Endometrium (tissue), 2 donors: ENCODE measurements at regions not wholly inside any gene's neighbourhood (a gene's known extent, or its start where the extent isn't known, plus 50 kb on each side); places are given as distances from the start of the nearest gene placed in this dataset.

Experiments used
- FAIRE-seq: peaks from 2 replicates; lab custom pipeline; 2012; peaks lifted over from hg19 to GRCh38; lab: Jason Lieb, UNC
- donor health status: control.
- donor health status: control.

DNA sequence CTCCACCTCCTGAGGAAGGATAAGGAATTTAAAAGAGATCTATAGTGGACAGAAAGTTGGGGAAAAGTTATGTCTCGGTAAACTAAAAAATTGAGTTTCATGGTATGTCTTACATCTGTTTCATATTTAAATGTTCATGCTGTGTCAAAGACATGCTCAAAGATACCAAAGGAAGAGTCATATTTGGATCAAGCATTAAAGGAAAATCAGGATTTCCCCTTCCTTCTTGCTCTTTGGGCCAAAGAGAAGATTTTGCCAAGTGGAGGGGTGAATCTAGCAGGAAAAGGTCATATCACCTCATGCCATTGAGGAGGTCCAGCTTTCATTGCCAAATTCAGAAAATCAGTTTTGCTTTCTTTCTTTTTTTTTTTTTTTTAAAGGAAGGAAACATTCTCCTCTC lies 192.4 kb downstream of the OGFRL1 start:
- FAIRE-seq: no peak

DNA sequence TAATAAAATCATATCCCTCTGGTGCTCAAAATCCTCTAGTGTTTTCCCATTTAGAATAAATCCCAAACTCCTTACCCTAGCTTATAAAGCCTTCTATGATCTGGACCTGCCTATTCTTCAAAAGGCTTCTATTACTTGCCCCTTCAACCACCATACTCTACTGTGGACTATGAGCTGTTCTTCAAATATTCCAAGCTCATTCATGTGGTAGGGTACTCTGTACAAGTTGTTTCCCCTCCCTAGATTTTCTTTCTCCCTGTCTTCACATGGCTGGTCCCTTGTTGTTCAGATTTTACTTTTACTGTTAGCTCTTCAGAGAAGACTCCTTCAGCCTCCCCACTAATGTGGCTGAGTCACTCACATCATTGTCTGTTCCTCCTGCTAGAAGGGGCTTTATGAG lies 193.2 kb downstream of the OGFRL1 start:
- FAIRE-seq: no peak

DNA sequence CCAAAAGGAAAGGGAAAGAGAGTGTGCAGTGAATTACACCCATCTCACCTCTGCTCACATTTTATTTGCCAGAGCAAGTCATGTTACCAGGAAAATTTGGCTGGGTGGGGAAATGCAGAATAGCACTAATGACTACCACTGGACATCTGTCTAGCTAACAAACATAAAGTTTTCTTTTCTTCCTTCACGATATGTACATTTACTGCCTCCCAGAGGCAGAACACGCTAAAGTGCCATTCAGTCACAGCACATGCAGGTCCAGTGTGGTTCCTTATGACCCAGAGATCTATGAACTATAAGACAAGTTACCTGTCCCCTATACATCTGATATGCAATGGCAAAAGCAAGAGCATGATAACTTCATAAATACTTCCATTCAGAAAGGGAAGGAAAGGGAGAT lies 194.1 kb downstream of the OGFRL1 start:
- no peak for FAIRE-seq

DNA sequence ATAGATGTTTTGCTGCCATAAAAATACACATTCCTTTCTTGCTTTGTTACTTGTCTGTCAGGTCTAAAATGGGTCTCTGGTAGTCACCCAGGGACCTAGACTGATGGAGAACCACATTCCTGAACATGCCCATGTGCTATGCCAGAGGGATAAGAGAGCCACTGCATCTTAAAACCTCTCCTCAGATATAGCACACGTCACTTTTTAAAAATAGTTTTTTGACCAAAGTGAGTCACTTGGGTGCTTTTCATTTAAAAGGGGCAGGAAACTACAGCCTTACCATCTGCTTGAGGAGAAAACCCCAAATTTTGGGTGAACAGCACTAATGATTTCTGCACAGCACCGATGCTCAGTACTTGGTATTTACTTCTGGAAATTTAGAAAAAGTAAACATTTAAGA lies 197.8 kb downstream of the OGFRL1 start:
- FAIRE-seq: no peak

DNA sequence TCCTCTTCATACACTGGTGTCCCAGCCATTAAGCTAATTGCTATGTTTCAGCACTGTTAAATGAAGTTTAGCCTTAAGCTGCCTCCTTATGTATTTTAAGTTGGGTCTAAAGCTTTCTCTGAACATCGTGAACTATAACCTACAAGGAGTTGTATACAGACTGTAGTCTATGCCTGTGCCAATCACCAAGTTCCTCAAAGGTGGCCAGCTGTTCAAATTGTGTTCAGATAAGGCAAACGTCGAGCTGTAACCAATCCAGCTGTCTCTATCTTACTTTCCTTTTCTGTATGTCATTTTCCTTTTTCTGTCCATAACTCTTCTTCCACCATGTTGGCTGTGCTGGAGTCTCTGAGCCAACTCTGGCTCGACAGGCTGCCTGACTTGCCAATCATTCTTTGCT lies 199.6 kb downstream of the OGFRL1 start:
- no peak for FAIRE-seq

DNA sequence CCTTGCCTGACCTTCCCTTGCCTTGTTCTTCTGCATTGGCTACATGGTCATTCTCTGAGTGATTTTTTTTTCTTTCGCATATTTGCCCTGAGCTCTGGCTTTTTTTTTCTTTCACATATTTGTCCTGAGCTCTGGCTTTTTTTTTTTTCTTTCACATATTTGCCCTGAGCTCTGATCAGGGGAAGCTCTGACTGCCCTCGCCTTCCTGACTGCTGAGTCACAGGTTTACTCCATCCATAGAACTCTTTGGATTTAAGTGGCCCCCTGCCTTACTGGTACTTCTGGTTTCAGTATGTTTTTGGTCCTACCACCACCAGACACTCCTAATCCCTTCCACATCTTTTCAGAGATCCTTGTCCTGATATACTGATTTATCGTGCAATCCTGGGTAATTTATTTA lies 201.1 kb downstream of the OGFRL1 start:
- FAIRE-seq: no peak

DNA sequence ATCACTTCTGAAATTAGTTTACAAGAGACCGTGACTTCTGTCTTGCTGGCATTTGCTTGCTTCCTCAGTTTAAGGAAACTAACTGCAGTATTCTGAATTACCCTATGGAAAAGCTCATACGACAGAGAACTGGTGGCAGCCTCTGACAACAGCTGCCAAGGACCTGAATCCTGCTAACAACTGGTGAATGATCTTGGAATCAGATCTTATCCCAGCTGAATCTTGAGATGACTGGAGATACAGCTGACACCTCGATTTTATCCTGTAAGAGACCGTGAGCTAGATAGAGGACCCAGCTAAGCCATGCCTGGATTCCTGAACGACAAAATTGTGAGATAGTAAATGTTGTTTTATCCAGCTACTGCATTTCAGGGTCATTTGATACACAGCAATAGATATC lies 202.3 kb downstream of the OGFRL1 start:
- FAIRE-seq: no peak

DNA sequence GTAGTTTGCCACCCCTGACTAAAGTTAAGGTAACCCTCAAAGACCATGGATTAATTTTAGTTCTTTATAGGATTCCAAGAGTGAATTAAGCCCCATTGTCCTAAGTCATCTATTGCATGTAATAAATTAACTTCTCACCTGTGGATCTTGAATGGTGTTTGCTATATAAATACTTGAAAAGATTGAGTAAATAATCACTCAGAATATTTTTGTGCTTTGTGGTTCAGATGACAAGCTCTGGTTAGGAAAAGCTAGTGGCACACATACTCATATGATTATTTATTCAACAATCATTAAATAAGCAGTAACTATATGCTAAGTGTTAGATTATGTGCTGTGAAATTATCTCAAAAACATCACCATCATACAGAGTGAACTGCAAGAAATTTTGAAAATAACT lies 203.2 kb downstream of the OGFRL1 start:
- FAIRE-seq: no peak

DNA sequence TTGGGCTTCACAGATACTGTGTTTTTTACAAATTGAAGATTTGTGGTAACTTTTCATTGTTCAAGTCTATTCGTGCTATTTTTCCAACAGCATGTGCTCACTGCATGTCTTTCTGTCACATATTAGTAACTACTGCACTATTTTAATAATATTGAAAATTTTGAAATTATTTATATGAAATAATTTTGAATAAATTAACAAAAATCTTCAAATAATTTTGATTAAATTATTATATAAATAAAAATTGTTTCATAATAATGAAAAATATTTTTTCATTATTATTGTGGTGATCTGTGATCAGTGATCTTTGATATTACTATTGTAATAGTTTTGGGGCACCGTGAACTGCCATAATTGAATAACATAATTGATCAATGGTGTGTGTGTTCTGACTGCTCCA lies 204.1 kb downstream of the OGFRL1 start:
- peak; percentile 91 for FAIRE-seq

DNA sequence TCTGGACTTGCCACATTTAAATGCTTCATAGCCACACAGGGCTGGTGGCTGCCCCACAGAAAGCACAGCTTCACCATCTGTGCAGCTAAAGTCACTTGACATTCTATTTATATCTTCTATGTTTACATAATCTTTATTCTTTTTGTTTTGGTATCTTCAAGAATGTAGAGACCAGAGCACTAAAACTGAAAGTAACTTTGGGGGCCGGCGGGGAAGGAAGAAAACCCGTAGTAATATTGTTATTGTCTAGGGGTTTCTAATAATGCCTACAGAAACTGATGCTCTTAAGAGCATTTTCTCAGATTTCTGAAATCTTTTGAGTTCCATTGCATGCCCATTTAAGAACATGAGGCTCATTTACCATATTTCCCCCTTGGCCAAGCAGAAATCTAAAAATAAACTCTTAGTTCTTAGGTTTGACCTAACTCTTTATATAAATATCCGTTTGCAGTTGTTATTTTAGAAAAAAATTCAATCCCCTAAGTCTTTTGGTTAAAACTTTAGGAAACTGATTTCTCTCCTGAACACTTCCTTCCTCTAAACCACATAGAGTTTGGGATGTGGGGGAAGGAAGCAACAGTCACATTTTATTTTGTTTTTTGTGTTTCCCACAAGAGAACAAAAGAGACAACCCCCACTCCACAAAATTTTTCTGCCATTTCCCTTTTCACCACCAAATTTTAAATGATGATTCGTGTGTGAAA lies 207.6 kb downstream of the OGFRL1 start:
- peak; percentile 31 for FAIRE-seq

DNA sequence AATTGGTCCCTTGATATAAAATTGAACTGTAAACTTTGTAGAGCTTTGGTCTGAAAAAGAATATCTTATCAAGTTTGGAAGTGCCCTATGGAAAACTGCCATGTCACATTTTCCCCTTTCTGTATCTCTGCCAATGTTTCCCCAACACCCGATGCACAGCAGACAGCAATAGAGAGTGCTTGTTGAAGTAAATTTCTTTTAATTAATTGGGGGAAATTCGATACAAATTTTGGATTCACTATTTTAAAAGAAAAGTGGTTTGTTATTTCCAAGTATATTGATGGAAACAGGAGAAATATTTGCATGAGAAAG lies 208.1 kb downstream of the OGFRL1 start:
- no peak for FAIRE-seq

DNA sequence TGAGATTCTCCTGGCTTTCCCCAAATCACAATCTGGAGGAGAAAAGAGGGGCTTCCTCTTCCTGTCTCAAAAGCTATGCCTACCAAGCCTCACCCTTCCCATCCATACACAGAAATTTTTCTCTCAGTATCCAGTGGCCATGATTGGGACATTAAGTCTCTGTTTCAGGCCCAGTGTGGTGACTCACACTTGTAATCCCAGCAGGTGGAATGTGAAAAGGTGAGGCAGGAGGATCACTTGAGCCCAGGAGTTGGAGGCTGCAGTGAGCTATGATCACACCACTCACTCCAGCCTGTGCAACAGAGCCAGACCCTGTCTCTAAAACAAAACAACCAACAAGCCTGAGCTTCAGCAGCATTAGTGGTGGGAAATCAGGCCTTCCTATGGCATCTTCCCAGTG lies 210.0 kb downstream of the OGFRL1 start:
- FAIRE-seq: no peak

DNA sequence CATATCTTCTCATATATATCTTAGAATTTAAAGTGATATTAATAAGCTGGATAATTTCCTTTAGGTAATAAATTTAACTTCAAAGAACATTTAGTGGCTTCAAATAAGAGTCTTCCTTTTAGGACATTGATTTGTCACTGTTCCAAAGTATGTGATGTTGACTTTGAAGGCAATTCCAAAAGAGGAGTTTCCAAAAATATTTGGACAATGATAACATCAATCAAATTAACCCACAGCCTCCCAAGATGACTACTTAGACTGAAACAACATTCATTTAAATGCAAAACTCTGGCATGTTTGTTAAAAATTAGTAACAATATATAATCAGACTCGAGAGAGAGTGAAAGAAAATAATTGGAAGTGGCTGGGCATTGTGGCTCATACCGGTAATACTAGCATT lies 211.1 kb downstream of the OGFRL1 start:
- peak; percentile 41 for FAIRE-seq

DNA sequence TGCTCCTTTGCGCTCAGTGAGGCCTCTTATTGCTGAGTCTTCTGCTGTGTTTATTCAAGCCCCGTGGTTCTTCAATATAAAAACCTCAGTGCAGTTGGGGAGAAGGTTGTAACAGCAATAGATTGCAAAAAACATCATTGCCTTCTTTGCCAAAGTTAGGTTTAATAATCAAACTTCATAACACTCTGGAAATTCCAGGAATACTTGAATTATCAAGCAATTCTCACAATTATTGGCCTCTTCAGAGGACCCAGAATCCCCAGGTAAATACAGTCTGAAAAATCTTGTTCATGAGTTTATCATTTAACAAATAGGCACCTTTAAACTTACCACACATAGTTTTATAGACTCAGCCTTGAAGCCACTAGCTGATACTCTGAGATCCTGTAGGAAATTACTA lies 213.6 kb downstream of the OGFRL1 start:
- FAIRE-seq: no peak

DNA sequence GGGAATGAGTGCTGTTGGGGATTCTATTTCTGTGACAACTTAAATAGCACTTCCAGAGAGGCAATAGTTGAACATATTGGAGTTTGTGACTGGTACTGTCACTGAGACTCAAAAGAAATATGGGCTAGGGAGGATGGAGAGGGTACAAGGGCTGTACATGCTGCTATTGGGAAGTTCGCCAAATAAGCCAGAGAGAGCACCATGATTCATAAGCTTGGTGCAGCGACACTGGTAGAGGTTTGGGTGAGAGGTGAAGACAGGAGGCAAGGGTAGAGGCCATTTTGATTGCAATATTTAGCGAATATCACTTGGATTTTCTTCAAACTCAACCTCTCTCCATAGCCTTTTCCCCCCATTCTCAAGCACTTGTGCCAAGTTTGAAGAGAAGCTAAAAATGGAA lies 214.3 kb downstream of the OGFRL1 start:
- FAIRE-seq: no peak

DNA sequence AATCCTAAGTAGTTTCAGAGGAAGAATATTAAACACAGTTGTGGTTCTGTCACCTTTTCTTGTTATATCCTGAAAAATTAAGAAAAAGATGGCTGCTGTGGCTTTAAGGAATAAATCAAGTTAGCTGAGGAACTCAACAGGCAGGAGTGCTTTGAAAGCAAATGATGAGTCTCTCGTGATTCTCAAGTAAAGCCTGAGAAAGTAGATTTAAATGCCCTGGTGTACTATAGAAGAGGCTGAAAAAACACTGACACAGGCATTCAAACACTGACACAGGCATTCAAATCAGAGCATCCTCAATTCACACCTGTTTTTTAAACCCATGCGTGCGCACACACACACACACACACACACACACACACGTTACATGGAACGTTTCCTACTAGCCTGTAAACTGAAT lies 218.6 kb downstream of the OGFRL1 start:
- no peak for FAIRE-seq

DNA sequence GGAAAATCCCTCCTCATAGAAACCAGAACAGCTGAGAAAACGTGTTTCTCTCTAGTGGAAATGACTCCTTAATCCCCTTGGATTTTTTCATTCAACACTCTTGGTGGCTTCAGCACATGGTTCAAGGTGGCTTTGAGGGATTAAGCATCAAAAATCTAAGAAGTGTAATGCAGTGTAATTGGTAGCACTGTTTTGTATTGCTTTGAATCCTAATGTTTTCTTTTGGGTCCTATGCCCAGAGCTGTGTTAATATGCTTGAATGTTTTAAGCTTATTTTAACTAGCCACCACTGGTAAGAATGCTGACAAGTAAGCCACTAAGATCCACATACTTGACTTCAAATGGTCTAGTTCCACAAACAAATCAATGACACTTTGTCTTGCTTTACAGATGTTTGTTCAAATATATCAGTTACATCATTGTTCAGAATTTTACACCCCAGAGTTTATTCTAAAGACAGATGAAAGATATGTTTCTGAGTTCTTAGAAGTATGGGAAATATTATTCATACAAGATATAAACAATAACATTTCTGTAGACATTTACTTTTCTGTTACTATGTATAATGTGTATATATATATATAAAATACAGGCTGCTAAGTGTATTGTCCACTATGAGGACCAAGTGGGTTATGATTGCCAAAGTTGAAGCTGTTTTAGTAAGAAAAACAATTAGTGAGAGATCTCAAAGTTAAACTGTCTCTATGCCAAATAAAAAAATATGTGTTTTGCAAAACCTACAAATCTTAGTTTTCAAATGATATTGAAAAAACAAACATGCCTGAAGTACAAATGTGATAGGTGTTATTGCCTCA lies 220.8 kb downstream of the OGFRL1 start:
- no peak for FAIRE-seq

DNA sequence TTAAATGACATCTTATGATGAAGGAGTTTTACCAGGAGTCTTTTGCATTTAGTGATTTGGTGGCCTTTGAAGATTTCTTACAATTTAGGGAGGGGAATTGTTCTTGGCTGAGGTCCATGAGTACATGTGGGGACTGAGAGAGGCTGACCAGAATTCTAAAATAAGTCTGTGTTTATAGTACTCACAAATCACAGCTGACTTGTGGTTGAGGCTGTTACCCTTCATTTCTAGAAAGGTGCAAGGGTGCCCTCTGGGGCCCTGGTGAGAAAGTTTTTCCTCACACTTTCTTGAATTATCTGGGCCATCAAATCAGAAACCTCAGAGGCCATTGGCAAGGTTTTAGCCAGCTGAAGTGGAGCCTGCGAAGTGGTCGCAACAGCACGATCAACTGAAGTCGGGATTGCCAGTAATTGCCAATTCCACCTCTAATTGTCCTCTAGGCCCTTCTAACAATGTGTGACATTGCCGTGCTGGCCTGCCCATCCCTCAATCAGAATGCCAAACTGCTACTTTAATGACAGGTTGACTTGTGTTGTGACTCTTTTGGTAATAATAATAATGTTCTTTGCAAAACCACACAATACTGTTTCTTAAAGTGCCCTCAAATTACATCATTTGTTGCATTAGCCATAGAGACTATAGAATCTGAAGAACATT lies 221.6 kb downstream of the OGFRL1 start:
- FAIRE-seq: peak; percentile 95

DNA sequence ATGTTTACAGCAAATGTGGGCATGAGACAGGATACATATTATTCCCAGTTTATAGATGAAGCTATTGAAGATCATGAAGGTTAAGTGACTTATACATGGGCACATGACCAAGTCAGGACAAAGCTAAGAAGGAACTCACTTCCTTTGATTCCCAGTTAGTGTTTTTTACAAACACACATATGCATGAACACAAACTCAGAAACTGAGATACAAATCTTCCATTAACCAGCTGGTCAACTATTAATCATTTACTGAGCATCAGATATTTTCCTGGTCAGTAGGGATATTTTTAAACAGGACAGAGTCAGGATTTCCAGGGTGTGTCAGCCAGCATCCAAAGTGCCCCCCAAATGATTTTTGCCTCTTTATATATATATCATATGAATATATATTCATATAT lies 222.2 kb downstream of the OGFRL1 start:
- no peak for FAIRE-seq

DNA sequence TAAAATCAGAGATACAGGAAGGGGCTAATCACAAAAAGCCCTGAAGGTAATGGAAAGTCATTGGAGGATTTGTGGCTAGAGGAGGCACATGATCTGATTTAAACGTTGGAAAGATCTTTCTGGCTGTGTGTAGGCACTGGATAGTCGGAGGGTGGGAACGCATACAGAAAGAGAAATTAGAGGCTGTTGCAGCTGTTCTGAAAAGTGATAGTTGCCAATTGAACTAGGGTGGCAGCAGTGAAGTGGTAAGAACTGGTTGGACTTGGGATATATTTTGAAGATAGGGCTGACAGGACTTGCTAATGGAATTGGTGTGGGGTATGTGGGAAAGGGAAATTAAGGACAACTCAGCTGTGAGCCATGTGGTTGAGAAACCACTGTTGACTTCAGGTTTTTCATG lies 223.6 kb downstream of the OGFRL1 start:
- no peak for FAIRE-seq

DNA sequence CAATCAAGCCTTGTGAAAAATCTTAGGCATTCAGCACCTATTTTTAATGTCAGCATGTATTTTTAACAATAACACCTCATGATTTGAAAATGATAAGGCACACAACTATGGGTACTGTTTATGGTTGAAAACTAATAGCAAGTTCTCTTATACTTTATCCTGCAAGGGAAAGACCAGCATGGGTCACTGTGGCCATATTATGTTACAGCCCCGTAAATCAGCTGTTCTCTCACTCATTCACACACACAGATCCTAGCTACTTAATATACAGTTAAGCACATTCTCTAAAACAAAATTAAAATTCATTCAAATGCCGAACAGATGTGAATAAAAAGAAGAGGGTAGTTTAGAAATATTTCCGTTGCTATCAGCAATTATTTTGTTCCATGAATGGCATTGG lies 224.4 kb downstream of the OGFRL1 start:
- FAIRE-seq: no peak

DNA sequence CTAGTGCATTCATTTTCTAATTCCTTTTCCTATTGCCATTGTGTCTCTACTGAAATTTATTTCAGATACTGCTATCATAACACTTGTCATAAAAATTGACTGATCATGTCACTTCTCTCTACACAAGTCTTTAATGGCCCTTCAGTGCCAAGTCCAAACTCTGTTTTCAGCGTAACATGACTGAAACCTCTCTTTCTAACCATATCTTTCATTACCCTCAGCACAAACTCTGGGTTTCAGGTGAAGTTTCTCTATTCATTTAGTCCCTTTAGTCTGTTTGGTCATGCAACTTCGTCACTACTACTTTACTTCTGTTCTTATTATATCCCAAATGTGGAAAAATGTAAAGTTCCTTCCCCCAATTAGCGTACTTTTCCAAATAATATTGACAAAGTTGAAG lies 234.9 kb downstream of the OGFRL1 start:
- FAIRE-seq: no peak

DNA sequence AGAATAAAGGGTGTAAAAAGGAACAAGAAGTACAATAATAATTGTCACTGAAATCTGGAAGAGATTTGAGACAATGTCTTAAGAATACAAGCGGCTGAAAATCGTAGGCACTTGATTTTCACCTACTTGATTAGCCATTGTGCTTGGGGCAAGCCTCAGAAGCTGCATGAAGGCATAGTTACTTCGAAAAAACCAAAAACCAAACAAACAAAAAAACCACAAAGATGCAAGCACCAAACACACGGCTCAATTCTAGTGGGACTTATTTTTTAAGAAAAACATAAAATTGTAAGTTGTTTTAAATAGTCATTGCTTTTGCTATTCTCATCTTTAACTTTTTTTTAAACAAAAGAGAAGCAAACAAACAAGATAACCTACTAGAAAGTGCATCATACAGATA lies 235.6 kb downstream of the OGFRL1 start:
- FAIRE-seq: no peak

DNA sequence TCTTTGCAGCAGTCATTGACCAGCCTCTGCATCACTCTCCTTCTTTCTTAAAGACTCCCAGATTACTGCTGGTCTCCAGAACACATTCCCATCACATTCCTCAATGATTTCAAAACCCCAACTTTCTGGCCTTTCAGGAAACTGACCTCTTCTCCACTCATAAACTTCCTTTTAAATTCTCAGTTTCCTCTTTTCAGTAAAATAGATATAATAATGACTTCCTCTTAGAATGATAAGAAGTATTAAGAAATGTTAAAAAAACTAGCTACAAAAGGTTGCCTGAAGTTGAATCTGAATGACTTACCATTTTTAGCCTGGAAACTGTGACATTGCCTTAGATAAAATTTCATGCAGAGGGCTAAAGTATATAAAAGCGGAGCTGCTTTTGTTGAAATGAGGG lies 239.3 kb downstream of the OGFRL1 start:
- no peak for FAIRE-seq
